Endodermal cell (in vitro differentiated cells): ENCODE measurements at regions not wholly inside any gene's neighbourhood (a gene's known extent, or its start where the extent isn't known, plus 50 kb on each side); places are given as distances from the start of the nearest gene placed in this dataset.

ENCODE experiments used
- DNase-seq: peaks from one replicate; pipeline ENCODE4 v3.0.0-alpha.2; 2017
- H3K27ac ChIP-seq: 2 replicates; pipeline ENCODE4 v1.5.1; 2013; ENCODE audit warnings: mild to moderate bottlenecking, low read depth, low read length, moderate library complexity
- H3K27me3 ChIP-seq: 2 replicates; pipeline ENCODE4 v1.6.1; 2013; ENCODE audit warnings: mild to moderate bottlenecking, low read length, moderate library complexity; ENCODE audit not compliant: insufficient read depth, control insufficient read depth, poor library complexity, severe bottlenecking
- H3K36me3 ChIP-seq: 2 replicates; pipeline ENCODE4 v1.7.0; 2013; ENCODE audit warnings: mild to moderate bottlenecking, low read length, moderate library complexity; ENCODE audit not compliant: control insufficient read depth, insufficient read depth
- H3K4me1 ChIP-seq: one replicate; pipeline ENCODE4 v1.7.0; 2013; ENCODE audit warnings: low read length; ENCODE audit not compliant: control insufficient read depth, insufficient read depth
- H3K4me3 ChIP-seq: 2 replicates; pipeline ENCODE4 v1.5.1; 2013; ENCODE audit warnings: mild to moderate bottlenecking, low read length, moderate library complexity
- H3K9ac ChIP-seq: 2 replicates; pipeline ENCODE4 v1.6.1; 2013; ENCODE audit warnings: mild to moderate bottlenecking, low read length, moderate library complexity; ENCODE audit not compliant: poor library complexity, severe bottlenecking; ENCODE audit errors: extremely low read depth
- H3K9me3 ChIP-seq: 2 replicates; pipeline ENCODE4 v1.6.1; 2013; ENCODE audit warnings: mild to moderate bottlenecking, low read length, moderate library complexity; ENCODE audit not compliant: control insufficient read depth
- H3K27ac Mint-ChIP-seq: 2 replicates; pipeline ENCODE4 v1.8.0; 2020; ENCODE audit warnings: mixed read lengths
- H3K27me3 Mint-ChIP-seq: 2 replicates; pipeline ENCODE4 v1.8.0; 2021; ENCODE audit warnings: mild to moderate bottlenecking, mixed read lengths; ENCODE audit not compliant: insufficient read depth
- H3K36me3 Mint-ChIP-seq: 2 replicates; pipeline ENCODE4 v1.8.0; 2020; ENCODE audit warnings: low read depth, mixed read lengths
- H3K4me1 Mint-ChIP-seq: 2 replicates; pipeline ENCODE4 v1.8.0; 2020; ENCODE audit warnings: mixed read lengths
- H3K4me3 Mint-ChIP-seq: 2 replicates; pipeline ENCODE4 v1.8.0; 2020; ENCODE audit warnings: mild to moderate bottlenecking, moderate library complexity, mixed read lengths
- H3K9me3 Mint-ChIP-seq: 2 replicates; pipeline ENCODE4 v1.8.0; 2020; ENCODE audit warnings: mild to moderate bottlenecking, mixed read lengths
- WGBS, 2 experiments: methylation state at CpG; one replicate each; pipeline versions ENCODE4 v1.1.5 to v1.1.7; 2013; ENCODE audit warnings: missing lambda C conversion rate in 2 of 2, mixed read lengths in 1 of 2; ENCODE audit not compliant: insufficient coverage in 1 of 2, insufficient read length in 1 of 2; 5-methylcytosine and 5-hydroxymethylcytosine counted together
- TF ChIP-seq, protein P1 (sequence below): fragments of 200-600 bp; sonication (generic); conservative IDR thresholded peaks from 2 replicates; pipeline ENCODE4 v1.5.0; 2021; ENCODE audit warnings: antibody characterized with exemption, mild to moderate bottlenecking

DNA sequence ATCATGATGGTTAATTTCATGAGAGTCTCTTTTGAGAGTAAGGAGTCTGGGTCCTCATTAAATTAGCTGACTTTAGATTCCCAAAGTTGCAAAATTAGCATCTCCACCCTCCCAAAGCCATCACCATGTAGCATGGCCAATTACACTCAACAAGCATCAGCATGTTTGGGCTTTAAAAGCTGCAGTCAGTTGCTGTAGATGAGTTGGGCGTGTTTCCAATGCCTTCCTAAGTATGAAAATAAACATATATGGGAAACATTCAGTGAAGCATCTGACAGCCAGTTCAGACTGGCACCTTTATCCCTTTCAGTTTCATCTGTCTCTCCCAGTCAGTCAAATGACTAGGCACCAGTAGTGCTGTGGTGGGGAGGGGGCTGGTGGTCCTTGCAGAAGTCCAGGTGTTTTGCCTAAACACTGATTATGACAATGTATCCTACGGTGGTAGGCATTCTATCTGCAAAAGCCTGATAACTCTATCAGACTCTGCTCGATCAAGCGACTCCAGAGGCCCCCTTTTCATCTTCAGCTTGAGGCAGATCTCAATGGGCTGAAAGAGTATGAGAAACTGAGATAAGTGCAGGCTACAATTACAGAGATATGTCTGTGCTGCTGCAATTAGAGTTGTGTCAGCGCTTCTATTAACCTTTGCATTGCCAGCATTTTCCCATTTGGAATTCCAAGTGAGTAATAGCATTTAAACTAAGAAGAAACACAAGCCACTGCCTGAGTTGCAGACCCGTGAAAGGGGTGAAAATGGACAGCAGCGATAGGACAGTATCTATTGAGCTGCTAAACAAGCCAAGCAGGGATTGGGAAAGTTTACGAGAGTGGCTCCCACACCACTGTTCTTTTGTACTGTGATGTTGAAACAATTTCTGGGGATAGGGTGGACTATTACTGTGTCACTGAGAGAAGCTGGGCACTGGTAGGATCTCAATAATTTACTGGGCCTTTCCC, 67.3 kb upstream of the SPOPL start:
- TF ChIP-seq, protein P1, sequence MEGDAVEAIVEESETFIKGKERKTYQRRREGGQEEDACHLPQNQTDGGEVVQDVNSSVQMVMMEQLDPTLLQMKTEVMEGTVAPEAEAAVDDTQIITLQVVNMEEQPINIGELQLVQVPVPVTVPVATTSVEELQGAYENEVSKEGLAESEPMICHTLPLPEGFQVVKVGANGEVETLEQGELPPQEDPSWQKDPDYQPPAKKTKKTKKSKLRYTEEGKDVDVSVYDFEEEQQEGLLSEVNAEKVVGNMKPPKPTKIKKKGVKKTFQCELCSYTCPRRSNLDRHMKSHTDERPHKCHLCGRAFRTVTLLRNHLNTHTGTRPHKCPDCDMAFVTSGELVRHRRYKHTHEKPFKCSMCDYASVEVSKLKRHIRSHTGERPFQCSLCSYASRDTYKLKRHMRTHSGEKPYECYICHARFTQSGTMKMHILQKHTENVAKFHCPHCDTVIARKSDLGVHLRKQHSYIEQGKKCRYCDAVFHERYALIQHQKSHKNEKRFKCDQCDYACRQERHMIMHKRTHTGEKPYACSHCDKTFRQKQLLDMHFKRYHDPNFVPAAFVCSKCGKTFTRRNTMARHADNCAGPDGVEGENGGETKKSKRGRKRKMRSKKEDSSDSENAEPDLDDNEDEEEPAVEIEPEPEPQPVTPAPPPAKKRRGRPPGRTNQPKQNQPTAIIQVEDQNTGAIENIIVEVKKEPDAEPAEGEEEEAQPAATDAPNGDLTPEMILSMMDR: no peak
- H3K27ac ChIP-seq: no peak overlapping the region
- WGBS, 2 experiments: 89 to 90% methylated on average over 7 to 8 of the region's 8 CpGs
- no peaks in the 10 kb centered on the region for H3K4me1 Mint-ChIP-seq
- H3K27me3 ChIP-seq: no peaks in the 10 kb centered on the region
- H3K4me3 ChIP-seq: no peak overlapping the region
- no peak overlapping the region for H3K9ac ChIP-seq
- H3K4me3 Mint-ChIP-seq: no peak overlapping the region
- no peaks in the 10 kb centered on the region for H3K9me3 ChIP-seq
- DNase-seq: no peak
- peaks cover 7% of the 10 kb centered on the region for H3K4me1 ChIP-seq
- no peak overlapping the region for H3K27ac Mint-ChIP-seq
- no peaks in the 10 kb centered on the region for H3K36me3 Mint-ChIP-seq
- no peaks in the 10 kb centered on the region for H3K36me3 ChIP-seq
- H3K27me3 Mint-ChIP-seq: no peaks in the 10 kb centered on the region
- H3K9me3 Mint-ChIP-seq: peaks cover under 1% of the 10 kb centered on the region

DNA sequence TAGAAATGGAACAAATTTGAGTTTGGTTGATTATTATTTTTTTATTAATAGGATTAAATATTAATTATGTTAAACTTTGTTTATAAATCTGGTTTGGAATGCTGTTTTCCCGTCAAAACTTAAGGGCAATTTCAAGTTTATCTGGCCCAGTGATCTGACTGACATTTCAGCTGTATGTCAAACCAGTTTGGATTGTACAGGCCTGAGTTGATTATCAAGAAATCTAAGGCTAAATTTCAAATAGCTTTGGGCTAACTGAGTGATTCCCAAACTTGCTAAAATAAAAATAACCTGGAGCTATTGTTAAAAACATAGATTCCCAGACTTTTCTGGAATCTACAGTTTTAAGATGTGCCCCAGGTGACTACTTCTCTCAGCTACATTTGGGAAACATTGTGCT, 65.9 kb upstream of the SPOPL start:
- Histone ChIP-seq H3K27me3 (no peaks in the 10 kb centered on the region), H3K36me3 (no peaks in the 10 kb centered on the region), H3K9ac (no peak overlapping the region), H3K4me3 (no peak overlapping the region), H3K9me3 (no peaks in the 10 kb centered on the region), H3K27ac (no peak overlapping the region), H3K4me1 (peaks cover 7% of the 10 kb centered on the region)
- Mint-ChIP-seq H3K9me3 (no peaks in the 10 kb centered on the region), H3K27me3 (no peaks in the 10 kb centered on the region), H3K27ac (no peak overlapping the region), H3K4me3 (no peak overlapping the region), H3K4me1 (peaks cover 3% of the 10 kb centered on the region), H3K36me3 (no peaks in the 10 kb centered on the region)
- TF ChIP-seq, protein P1: no peak
- WGBS, 2 experiments: 81 to 100% methylated on average over 1 of the region's 1 CpG
- DNase-seq: no peak

DNA sequence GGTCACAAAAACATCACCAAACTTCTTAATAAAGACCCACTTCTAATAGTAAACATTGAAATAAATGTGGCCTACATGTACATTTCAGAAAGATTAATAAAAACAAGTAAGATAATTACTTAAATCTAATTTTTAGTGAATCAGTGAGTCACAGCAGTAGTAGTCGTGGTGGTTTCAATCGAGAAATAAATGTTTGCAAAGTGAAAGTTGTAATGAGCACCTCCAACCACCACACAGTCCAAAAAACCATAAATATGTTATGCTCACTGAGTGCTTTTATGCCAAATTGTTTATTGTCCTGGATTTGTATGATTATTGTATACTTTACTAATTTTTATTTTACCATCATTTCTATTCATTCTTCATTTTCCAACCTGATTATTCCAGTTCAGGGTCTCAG, 61.8 kb upstream of the SPOPL start:
- Mint-ChIP-seq H3K36me3 (no peaks in the 10 kb centered on the region), H3K4me1 (peaks cover 8% of the 10 kb centered on the region)
- H3K36me3 ChIP-seq: no peaks in the 10 kb centered on the region

More for the DNA sequence above, 61.8 kb upstream of the SPOPL start:
- TF ChIP-seq, protein P1: no peak
- Mint-ChIP-seq H3K4me3 (no peak overlapping the region), H3K27ac (no peak overlapping the region), H3K9me3 (no peaks in the 10 kb centered on the region), H3K27me3 (no peaks in the 10 kb centered on the region)
- Histone ChIP-seq H3K27me3 (no peaks in the 10 kb centered on the region), H3K4me3 (no peak overlapping the region), H3K9ac (no peak overlapping the region), H3K4me1 (peaks cover 2% of the 10 kb centered on the region), H3K27ac (no peak overlapping the region), H3K9me3 (no peaks in the 10 kb centered on the region)
- DNase-seq: no peak
- 90% methylated on average over 2 of the region's 2 CpGs; no CpG with 5 or more reads in 1 of the 2 experiments for WGBS, 2 experiments
